ENCODE measurements at regions not wholly inside any gene's neighbourhood (a gene's known extent, or its start where the extent isn't known, plus 50 kb on each side); places are given as distances from the start of the nearest gene placed in this dataset.

DNA sequence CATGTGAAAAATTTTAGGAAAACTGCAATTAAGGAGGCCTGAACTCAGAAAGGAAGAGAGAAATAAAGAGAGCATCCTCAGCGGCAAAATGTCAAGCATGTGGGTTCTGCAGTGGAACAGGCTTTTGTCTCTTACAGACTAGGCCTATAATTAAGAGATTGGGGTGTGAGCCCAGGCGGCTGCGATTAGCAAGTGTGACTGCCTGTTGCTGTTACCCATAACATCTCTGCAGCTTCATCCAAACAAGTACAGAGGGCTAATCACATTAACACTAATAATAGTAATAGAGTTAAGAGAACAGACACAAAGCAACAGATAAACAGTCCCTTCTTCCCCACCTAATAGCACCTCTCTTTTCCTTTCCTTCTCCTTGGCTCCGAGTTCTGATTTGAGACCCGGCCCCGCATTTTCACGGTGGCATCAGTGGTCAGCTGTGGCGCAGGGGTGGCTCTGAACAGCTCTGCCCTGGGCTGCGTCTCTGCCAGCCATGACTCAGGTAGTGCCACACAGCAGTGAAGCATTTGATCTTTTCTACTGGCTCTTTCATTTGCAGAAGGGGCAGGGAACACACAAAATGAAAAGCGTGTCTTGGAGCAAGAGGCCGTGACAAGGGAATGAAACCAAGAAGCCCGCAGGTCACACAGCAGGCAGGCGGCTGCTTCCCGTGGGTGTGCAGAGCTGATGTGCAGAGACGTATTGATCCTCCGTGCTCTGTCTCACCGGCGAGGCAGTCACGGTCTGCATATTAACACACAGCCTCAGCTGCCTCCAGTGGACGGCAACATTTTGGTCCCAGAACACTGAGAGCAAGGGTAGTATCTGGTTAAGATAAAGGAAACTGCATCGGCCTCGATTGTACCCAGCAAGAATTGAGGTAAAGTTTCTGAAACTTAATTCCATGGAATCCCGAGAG is 103.1 kb downstream of the KLF6 start:
- no peak overlapping the region for H3K27ac ChIP-seq
- no peak for TF ChIP-seq ZFX (IDR thresholded peaks at IDR 0.05; ENCODE audit: borderline replicate concordance)
- TF ChIP-seq, protein P1, sequence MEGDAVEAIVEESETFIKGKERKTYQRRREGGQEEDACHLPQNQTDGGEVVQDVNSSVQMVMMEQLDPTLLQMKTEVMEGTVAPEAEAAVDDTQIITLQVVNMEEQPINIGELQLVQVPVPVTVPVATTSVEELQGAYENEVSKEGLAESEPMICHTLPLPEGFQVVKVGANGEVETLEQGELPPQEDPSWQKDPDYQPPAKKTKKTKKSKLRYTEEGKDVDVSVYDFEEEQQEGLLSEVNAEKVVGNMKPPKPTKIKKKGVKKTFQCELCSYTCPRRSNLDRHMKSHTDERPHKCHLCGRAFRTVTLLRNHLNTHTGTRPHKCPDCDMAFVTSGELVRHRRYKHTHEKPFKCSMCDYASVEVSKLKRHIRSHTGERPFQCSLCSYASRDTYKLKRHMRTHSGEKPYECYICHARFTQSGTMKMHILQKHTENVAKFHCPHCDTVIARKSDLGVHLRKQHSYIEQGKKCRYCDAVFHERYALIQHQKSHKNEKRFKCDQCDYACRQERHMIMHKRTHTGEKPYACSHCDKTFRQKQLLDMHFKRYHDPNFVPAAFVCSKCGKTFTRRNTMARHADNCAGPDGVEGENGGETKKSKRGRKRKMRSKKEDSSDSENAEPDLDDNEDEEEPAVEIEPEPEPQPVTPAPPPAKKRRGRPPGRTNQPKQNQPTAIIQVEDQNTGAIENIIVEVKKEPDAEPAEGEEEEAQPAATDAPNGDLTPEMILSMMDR (IDR thresholded peaks at IDR 0.05): no peak

DNA sequence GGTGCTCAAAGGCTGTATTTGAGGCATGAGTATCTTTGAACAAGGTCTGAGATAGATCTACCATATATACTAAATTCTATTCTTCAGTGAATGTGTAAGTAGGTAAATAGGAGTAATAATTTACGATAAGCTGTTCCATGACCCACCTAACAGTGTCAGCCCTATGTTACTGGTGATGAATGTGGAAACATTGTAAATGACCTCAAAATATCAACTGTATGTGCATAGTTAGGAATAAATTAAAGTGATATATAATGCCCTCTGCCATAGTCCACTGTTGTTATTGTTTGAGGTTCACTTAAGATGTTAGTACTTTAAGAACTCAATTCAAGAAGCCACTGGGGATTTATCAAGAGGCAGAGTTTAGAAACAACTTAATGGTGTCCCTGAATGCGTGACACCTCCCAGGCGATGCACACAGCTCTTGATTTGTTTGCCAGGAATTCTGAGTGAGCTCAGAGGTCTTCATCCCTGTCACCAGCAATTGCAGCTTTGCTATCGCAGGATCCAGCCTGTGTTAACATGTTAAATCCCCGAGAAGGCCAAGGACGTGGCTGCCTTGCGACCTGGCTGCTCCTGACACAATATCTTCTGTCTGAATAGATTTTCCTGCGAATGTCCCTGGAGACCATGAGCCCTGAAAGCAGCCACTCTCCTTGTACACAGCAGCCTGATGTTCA is 104.9 kb downstream of the KLF6 start:
- TF ChIP-seq, protein P1 (IDR thresholded peaks at IDR 0.05): no peak
- TF ChIP-seq ZFX (IDR thresholded peaks at IDR 0.05; ENCODE audit: borderline replicate concordance): no peak
- no peak overlapping the region for H3K27ac ChIP-seq

DNA sequence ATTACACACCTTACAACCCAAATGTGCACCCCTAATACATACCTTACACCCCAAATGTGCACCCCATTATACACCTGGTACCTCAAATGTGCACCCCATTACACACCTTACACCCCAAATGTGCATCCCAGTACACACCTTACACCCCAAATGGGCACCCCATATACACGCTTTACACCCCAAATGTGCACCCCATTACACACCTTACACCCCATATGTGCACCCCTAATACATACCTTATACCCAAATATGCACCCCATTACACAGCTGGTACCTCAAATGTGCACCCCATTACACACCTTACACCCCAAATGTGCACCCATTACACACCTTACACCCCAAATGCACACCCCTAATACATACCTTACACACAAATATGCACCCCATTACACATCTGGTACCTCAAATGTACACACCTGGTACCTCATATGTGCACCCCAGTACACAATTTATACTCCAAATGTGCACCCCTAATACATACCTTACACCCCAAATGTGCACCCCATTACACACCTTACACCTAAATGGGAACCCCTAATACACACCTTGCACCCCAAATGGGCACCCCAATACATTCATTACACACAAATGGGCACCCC is 106.3 kb downstream of the KLF6 start:
- TF ChIP-seq, protein P1 (IDR thresholded peaks at IDR 0.05): no peak
- TF ChIP-seq ZFX (IDR thresholded peaks at IDR 0.05; ENCODE audit: borderline replicate concordance): no peak
- H3K27ac ChIP-seq: no peak overlapping the region

- no peak overlapping the region for H3K27ac ChIP-seq
- TF ChIP-seq, protein P1 (IDR thresholded peaks at IDR 0.05): no peak
- no peak for TF ChIP-seq ZFX (IDR thresholded peaks at IDR 0.05; ENCODE audit: borderline replicate concordance)
These were observed 108.4 kb downstream of the KLF6 start for GRCh38 chr10:3676564-3676963.

DNA sequence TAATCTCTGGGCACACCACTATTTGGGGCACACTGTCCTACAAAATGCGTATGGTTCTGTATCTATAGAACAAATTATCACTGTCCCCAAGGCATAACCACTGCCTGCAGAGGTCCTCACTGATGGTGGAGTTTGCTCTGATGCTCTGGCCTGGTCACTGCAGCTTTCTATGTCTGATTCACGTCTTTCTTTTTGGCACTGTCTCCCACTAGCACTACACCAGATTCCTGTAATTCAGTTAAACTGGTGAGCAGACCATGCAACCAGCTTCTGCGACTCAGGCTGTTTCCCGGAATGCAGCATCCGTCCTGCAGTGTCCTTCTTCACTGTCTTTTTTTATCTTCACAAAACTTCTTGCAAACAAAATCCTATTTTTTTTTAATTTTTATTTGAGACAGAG is 112.8 kb downstream of the KLF6 start:
- TF ChIP-seq, protein P1 (IDR thresholded peaks at IDR 0.05): no peak
- H3K27ac ChIP-seq: no peak overlapping the region

GRCh38 chr10:3671386-3671955 is 113.5 kb downstream of the KLF6 start:
- no peak overlapping the region for H3K27ac ChIP-seq
- TF ChIP-seq, protein P1 (IDR thresholded peaks at IDR 0.05): no peak
- no peak for TF ChIP-seq ZFX (IDR thresholded peaks at IDR 0.05; ENCODE audit: borderline replicate concordance)

Measured in 22Rv1 (cell line).